CD14-positive monocyte (primary cell): ENCODE measurements at regions not wholly inside any gene's neighbourhood (a gene's known extent, or its start where the extent isn't known, plus 50 kb on each side); places are given as distances from the start of the nearest gene placed in this dataset.

Experiments used
- DNase-seq, 3 donors: peaks; one replicate each; pipeline ENCODE4 v3.0.0-alpha.2; 2011 to 2022
- H2AFZ ChIP-seq: 2 replicates; pipeline ENCODE4 v1.6.0; 2012; ENCODE audit warnings: mild to moderate bottlenecking, low read depth, low read length, inconsistent platforms; ENCODE audit not compliant: insufficient read depth, poor library complexity, severe bottlenecking
- H3K27ac ChIP-seq, 2 donors: 1 replicate in 1 of 2; 2 replicates in 1 of 2; pipeline ENCODE4 v1.5.1; 2012 to 2013; ENCODE audit warnings: low read length in 2 of 2, control low read depth in 1 of 2, inconsistent platforms in 1 of 2, low read depth in 1 of 2, mild to moderate bottlenecking in 1 of 2
- H3K27me3 ChIP-seq, 2 donors: one replicate each; pipeline versions ENCODE4 v1.6.0 to v1.6.1; 2011 to 2013; ENCODE audit warnings: low read length in 2 of 2; ENCODE audit not compliant: control insufficient read depth in 2 of 2, insufficient read depth in 2 of 2
- H3K36me3 ChIP-seq, 2 donors: replicated peaks in 1 of 2; 1 replicate in 1 of 2; 2 replicates in 1 of 2; pipeline versions ENCODE4 v1.5.1 to v1.6.1; 2012 to 2013; ENCODE audit warnings: low read length in 2 of 2, control low read depth in 1 of 2, inconsistent platforms in 1 of 2, mild to moderate bottlenecking in 1 of 2; ENCODE audit not compliant: insufficient read depth in 2 of 2, control insufficient read depth in 1 of 2
- H3K4me1 ChIP-seq, 2 donors: 1 replicate in 1 of 2; 2 replicates in 1 of 2; pipeline versions ENCODE4 v1.5.1 to v1.6.1; 2012 to 2013; ENCODE audit warnings: low read length in 2 of 2, control low read depth in 1 of 2, inconsistent platforms in 1 of 2, mild to moderate bottlenecking in 1 of 2, moderate library complexity in 1 of 2; ENCODE audit not compliant: insufficient read depth in 2 of 2, control insufficient read depth in 1 of 2
- H3K4me2 ChIP-seq: replicated peaks from 2 replicates; pipeline ENCODE3; 2012; ENCODE audit warnings: low read length, moderate library complexity, mild to moderate bottlenecking; ENCODE audit not compliant: poor library complexity, severe bottlenecking; ENCODE audit errors: extremely low read depth
- H3K4me3 ChIP-seq, 3 experiments: fragments of 200-600 bp in 1 of 3; sonication (generic) in 1 of 3; replicated peaks in 1 of 3; 1 replicate in 2 of 3; 2 replicates in 1 of 3; pipeline ENCODE4 v1.5.1; 2011 to 2013; ENCODE audit warnings: low read length in 3 of 3, mild to moderate bottlenecking in 3 of 3, control low read depth in 2 of 3, low read depth in 2 of 3, inconsistent platforms in 1 of 3, moderate library complexity in 1 of 3
- H3K79me2 ChIP-seq: 2 replicates; pipeline ENCODE4 v1.6.0; 2012; ENCODE audit warnings: mild to moderate bottlenecking, control low read depth, inconsistent platforms, low read length, moderate library complexity; ENCODE audit not compliant: insufficient read depth
- H3K9ac ChIP-seq: 2 replicates; pipeline ENCODE4 v1.6.0; 2017; ENCODE audit warnings: low read length, mild to moderate bottlenecking; ENCODE audit not compliant: insufficient read depth, poor library complexity, severe bottlenecking
- H3K9me3 ChIP-seq, 2 donors: replicated peaks in 1 of 2; 1 replicate in 1 of 2; 2 replicates in 1 of 2; pipeline versions ENCODE4 v1.5.1 to v1.6.1; 2012 to 2013; ENCODE audit warnings: low read length in 2 of 2, control low read depth in 1 of 2; ENCODE audit not compliant: control insufficient read depth in 1 of 2, insufficient read depth in 1 of 2
- H4K20me1 ChIP-seq: 2 replicates; pipeline ENCODE4 v1.6.0; 2012; ENCODE audit warnings: mild to moderate bottlenecking, low read length, control low read depth, moderate library complexity; ENCODE audit not compliant: insufficient read depth
- H3K27ac Mint-ChIP-seq, 7 donors: one replicate each; pipeline ENCODE4 v1.8.0; 2020; ENCODE audit warnings: mild to moderate bottlenecking in 7 of 7, mixed read lengths in 7 of 7, moderate library complexity in 6 of 7, inconsistent platforms in 2 of 7
- H3K27me3 Mint-ChIP-seq, 3 donors: one replicate each; pipeline ENCODE4 v1.8.0; 2021 to 2022; ENCODE audit warnings: low read depth in 3 of 3, mild to moderate bottlenecking in 3 of 3, mixed read lengths in 3 of 3, moderate library complexity in 3 of 3, inconsistent platforms in 1 of 3
- H3K36me3 Mint-ChIP-seq, 2 donors: one replicate each; pipeline ENCODE4 v1.8.0; 2020; ENCODE audit warnings: mixed read lengths in 2 of 2, inconsistent platforms in 1 of 2, mild to moderate bottlenecking in 1 of 2
- H3K4me1 Mint-ChIP-seq: one replicate; pipeline ENCODE4 v1.8.0; 2020; ENCODE audit warnings: mild to moderate bottlenecking, mixed read lengths
- H3K4me3 Mint-ChIP-seq, 2 donors: one replicate each; pipeline ENCODE4 v1.8.0; 2020; ENCODE audit warnings: mild to moderate bottlenecking in 2 of 2, mixed read lengths in 2 of 2, moderate library complexity in 1 of 2
- H3K9me3 Mint-ChIP-seq, 7 donors: one replicate each; pipeline ENCODE4 v1.8.0; 2020 to 2022; ENCODE audit warnings: mixed read lengths in 7 of 7, mild to moderate bottlenecking in 6 of 7, moderate library complexity in 6 of 7, inconsistent platforms in 2 of 7
- WGBS: methylation state at CpG from one replicate; pipeline ENCODE4 v1.1.5; 2013; ENCODE audit warnings: missing lambda C conversion rate; ENCODE audit not compliant: insufficient coverage; 5-methylcytosine and 5-hydroxymethylcytosine counted together
- intact Hi-C, 2 donors: fragments of 100-400 bp; cut with micrococcal nuclease; formaldehyde crosslinking; loops; one replicate each; pipeline versions ENCODE4 v1.15.0 to v1.15.1; 2023
- TF ChIP-seq, protein P1 (sequence below): fragments of 200-600 bp; IDR thresholded peaks from one replicate; pipeline ENCODE4 v1.8.0; 2022; ENCODE audit warnings: antibody characterized with exemption, mild to moderate bottlenecking

DNA sequence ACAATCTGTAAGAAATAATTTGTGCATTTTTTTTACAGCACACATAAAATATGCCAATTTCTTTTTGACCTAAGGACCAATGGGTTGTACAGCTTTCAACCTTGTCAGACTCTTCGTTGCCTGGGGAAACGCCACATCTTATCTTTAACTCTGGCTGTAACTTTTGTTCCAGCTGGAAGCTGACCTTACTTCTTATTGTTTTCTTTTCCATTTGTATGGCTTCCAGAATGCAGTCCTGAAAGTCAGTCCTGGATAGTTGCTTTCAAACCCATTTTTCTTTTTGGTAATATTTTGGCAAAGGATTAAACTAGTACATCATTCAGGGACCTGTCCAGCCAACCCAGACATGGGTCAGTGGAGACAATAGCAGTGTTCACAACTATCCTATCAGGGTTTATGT is 686.5 kb upstream of the CDH2 start:
- Histone ChIP-seq H3K9ac (no peak overlapping the region), H3K4me1 (no peaks in the 10 kb centered on the region), H3K36me3 (no peaks in the 10 kb centered on the region), H3K4me2 (no peak overlapping the region), H3K27me3 (no peaks in the 10 kb centered on the region), H3K27ac (no peak overlapping the region), H2AFZ (no peak overlapping the region), H3K4me3 (no peak overlapping the region), H4K20me1 (no peaks in the 10 kb centered on the region), H3K79me2 (no peaks in the 10 kb centered on the region), H3K9me3 (peaks cover 0 to 4% of the 10 kb centered on the region in 2 donors)
- Mint-ChIP-seq H3K36me3 (no peaks in the 10 kb centered on the region), H3K9me3 (peaks cover 0 to 7% (median 2%) of the 10 kb centered on the region in 7 donors), H3K27me3 (no peaks in the 10 kb centered on the region), H3K4me1 (no peaks in the 10 kb centered on the region), H3K4me3 (no peak overlapping the region), H3K27ac (no peak overlapping the region)
- no peak for DNase-seq
- WGBS = 85% methylated on average over 2 of the region's 2 CpGs
- intact Hi-C loops = no loop called here
- TF ChIP-seq, protein P1, sequence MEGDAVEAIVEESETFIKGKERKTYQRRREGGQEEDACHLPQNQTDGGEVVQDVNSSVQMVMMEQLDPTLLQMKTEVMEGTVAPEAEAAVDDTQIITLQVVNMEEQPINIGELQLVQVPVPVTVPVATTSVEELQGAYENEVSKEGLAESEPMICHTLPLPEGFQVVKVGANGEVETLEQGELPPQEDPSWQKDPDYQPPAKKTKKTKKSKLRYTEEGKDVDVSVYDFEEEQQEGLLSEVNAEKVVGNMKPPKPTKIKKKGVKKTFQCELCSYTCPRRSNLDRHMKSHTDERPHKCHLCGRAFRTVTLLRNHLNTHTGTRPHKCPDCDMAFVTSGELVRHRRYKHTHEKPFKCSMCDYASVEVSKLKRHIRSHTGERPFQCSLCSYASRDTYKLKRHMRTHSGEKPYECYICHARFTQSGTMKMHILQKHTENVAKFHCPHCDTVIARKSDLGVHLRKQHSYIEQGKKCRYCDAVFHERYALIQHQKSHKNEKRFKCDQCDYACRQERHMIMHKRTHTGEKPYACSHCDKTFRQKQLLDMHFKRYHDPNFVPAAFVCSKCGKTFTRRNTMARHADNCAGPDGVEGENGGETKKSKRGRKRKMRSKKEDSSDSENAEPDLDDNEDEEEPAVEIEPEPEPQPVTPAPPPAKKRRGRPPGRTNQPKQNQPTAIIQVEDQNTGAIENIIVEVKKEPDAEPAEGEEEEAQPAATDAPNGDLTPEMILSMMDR = no peak

DNA sequence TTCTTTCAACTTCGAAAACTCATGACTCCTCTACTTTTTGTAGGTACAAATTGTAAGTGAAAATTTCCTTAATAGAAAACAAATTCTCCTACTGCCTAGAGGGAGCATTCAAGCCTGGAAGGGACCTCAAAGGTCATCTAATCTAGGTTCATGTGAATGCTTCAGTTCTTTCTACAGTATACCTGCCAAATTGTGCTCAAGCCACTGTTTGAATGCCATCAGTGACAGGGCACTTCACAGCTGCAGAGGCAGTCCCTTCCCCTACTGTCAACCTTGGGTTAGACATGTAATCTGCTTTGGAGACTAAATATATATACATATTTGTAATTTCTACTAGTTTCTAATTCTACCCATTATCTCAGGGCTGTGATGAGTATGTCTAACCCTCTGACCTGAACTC is 681.3 kb upstream of the CDH2 start:
- Mint-ChIP-seq H3K4me1 (no peaks in the 10 kb centered on the region), H3K9me3 (peaks cover 0 to 6% (median 0%) of the 10 kb centered on the region in 7 donors), H3K27me3 (no peaks in the 10 kb centered on the region), H3K4me3 (no peak overlapping the region), H3K36me3 (no peaks in the 10 kb centered on the region), H3K27ac (no peak overlapping the region)
- no CpG with 5 or more reads among the region's 1 CpG for WGBS
- TF ChIP-seq, protein P1 = no peak
- Histone ChIP-seq H3K4me2 (no peak overlapping the region), H3K4me1 (no peaks in the 10 kb centered on the region), H4K20me1 (no peaks in the 10 kb centered on the region), H3K27ac (no peak overlapping the region), H2AFZ (no peak overlapping the region), H3K9me3 (peaks cover 0 to under 1% of the 10 kb centered on the region in 2 donors), H3K27me3 (no peaks in the 10 kb centered on the region), H3K9ac (no peak overlapping the region), H3K79me2 (no peaks in the 10 kb centered on the region), H3K36me3 (no peaks in the 10 kb centered on the region), H3K4me3 (no peak overlapping the region)
- DNase-seq = no peak
- intact Hi-C loops = no loop called here
